WTC11 (cell line): ENCODE measurements at regions not wholly inside any gene's neighbourhood (a gene's known extent, or its start where the extent isn't known, plus 50 kb on each side); places are given as distances from the start of the nearest gene placed in this dataset.

Source experiments
- ATAC-seq: fragments of 200-7000 bp; cut with Tn5 transposase; 2 replicates; pipeline ENCODE4 v1.10.0; 2021; ENCODE audit warnings: mild to moderate bottlenecking, moderate library complexity
- CTCF ChIA-PET: fragments of 300-600 bp; sonication (Branson Sonifier 250); formaldehyde crosslinking; loops from one replicate; lab custom pipeline; 2021; ENCODE audit warnings: antibody characterized with exemption; lab: Charles Lee
- POLR2A ChIA-PET: fragments of 350-600 bp; sonication (Branson Sonifier 250); formaldehyde crosslinking; loops from one replicate; lab custom pipeline; 2021; ENCODE audit warnings: antibody characterized with exemption; lab: Charles Lee
- DNase-seq: peaks from one replicate; pipeline ENCODE4 v3.0.0; 2021; ENCODE audit warnings: low spot score
- H3K27ac Mint-ChIP-seq: 2 replicates; pipeline ENCODE4 v1.8.0; 2021; ENCODE audit warnings: mixed read lengths
- H3K27me3 Mint-ChIP-seq: 2 replicates; pipeline ENCODE4 v1.8.0; 2021; ENCODE audit warnings: low read depth, mild to moderate bottlenecking, moderate library complexity, mixed read lengths
- H3K36me3 Mint-ChIP-seq: 2 replicates; pipeline ENCODE4 v1.8.0; 2021; ENCODE audit warnings: mixed read lengths
- H3K4me1 Mint-ChIP-seq: 2 replicates; pipeline ENCODE4 v1.8.0; 2022; ENCODE audit warnings: mixed read lengths
- H3K4me3 Mint-ChIP-seq: 2 replicates; pipeline ENCODE4 v1.8.0; 2021; ENCODE audit warnings: mild to moderate bottlenecking, moderate library complexity, mixed read lengths
- H3K9me3 Mint-ChIP-seq: 2 replicates; pipeline ENCODE4 v1.8.0; 2021; ENCODE audit warnings: mixed read lengths
- CDX4 ChIP-seq: fragments of 250-450 bp; sonication (Bioruptor Pico); IDR thresholded peaks from 2 replicates; pipeline ENCODE4 v1.9.0; 2021; ENCODE audit warnings: moderate library complexity, mild to moderate bottlenecking, inconsistent platforms, borderline replicate concordance
- E2F4 ChIP-seq: sonication (generic); formaldehyde crosslinking; IDR thresholded peaks from 2 replicates; pipeline ENCODE4 v1.8.1; 2022; ENCODE audit warnings: low read depth, mild to moderate bottlenecking, moderate library complexity, missing genetic modification reagents, borderline replicate concordance
- EMX1 ChIP-seq: fragments of 250-450 bp; sonication (Bioruptor Pico); IDR thresholded peaks from 2 replicates; pipeline ENCODE4 v1.8.0; 2021; ENCODE audit warnings: mild to moderate bottlenecking
- FOXJ3 ChIP-seq: sonication (generic); formaldehyde crosslinking; IDR thresholded peaks from 2 replicates; pipeline ENCODE4 v1.9.0; 2021; ENCODE audit warnings: missing genetic modification reagents, mild to moderate bottlenecking, borderline replicate concordance
- GRHL2 ChIP-seq: fragments of 250-450 bp; sonication (Bioruptor Pico); IDR thresholded peaks from 2 replicates; pipeline ENCODE4 v1.8.0; 2022; ENCODE audit warnings: mild to moderate bottlenecking, moderate library complexity; ENCODE audit not compliant: insufficient replicate concordance, severe bottlenecking
- HMGA2 ChIP-seq: fragments of 250-450 bp; sonication (Bioruptor Pico); IDR thresholded peaks from 2 replicates; pipeline ENCODE4 v1.4.0; 2021; ENCODE audit warnings: mild to moderate bottlenecking, moderate library complexity
- MYBL2 ChIP-seq: sonication (generic); formaldehyde crosslinking; IDR thresholded peaks from 2 replicates; pipeline ENCODE4 v1.8.1; 2023; ENCODE audit warnings: mild to moderate bottlenecking, moderate library complexity, missing genetic modification reagents
- NFYB ChIP-seq: sonication (generic); formaldehyde crosslinking; conservative IDR thresholded peaks from 2 replicates; pipeline ENCODE4 v1.8.0; 2022; ENCODE audit warnings: low read depth, missing genetic modification reagents
- PRDM15 ChIP-seq: sonication (generic); formaldehyde crosslinking; IDR thresholded peaks from 2 replicates; pipeline ENCODE4 v1.8.0; 2022; ENCODE audit warnings: missing genetic modification reagents
- PREB ChIP-seq: sonication (generic); formaldehyde crosslinking; IDR thresholded peaks from 2 replicates; pipeline ENCODE4 v1.8.1; 2022; ENCODE audit warnings: mild to moderate bottlenecking, missing genetic modification reagents, moderate library complexity, borderline replicate concordance
- PRRX2 ChIP-seq: fragments of 250-450 bp; sonication (Bioruptor Pico); IDR thresholded peaks from 2 replicates; pipeline ENCODE4 v1.8.0; 2021; ENCODE audit warnings: mild to moderate bottlenecking
- RORB ChIP-seq: fragments of 250-450 bp; sonication (Bioruptor Pico); IDR thresholded peaks from 2 replicates; pipeline ENCODE4 v1.9.0; 2021; ENCODE audit warnings: mild to moderate bottlenecking
- SMAD3 ChIP-seq: sonication (generic); formaldehyde crosslinking; IDR thresholded peaks from 2 replicates; pipeline ENCODE4 v1.8.0; 2022; ENCODE audit warnings: missing genetic modification reagents, mild to moderate bottlenecking, borderline replicate concordance
- SOX15 ChIP-seq: fragments of 250-450 bp; sonication (Bioruptor Pico); IDR thresholded peaks from 2 replicates; pipeline ENCODE4 v1.9.0; 2021; ENCODE audit warnings: mild to moderate bottlenecking
- SP1 ChIP-seq: sonication (generic); formaldehyde crosslinking; conservative IDR thresholded peaks from 2 replicates; pipeline ENCODE4 v1.8.1; 2022; ENCODE audit warnings: missing genetic modification reagents
- TEAD4 ChIP-seq: sonication (generic); formaldehyde crosslinking; IDR thresholded peaks from 2 replicates; pipeline ENCODE4 v1.8.0; 2022; ENCODE audit warnings: mild to moderate bottlenecking, missing genetic modification reagents
- TP53 ChIP-seq: sonication (generic); formaldehyde crosslinking; IDR thresholded peaks from 2 replicates; pipeline ENCODE4 v1.8.1; 2023; ENCODE audit warnings: mild to moderate bottlenecking, missing genetic modification reagents
- USF2 ChIP-seq: sonication (generic); formaldehyde crosslinking; IDR thresholded peaks from 2 replicates; pipeline ENCODE4 v1.8.1; 2023; ENCODE audit warnings: mild to moderate bottlenecking, missing genetic modification reagents, moderate library complexity
- ZNF317 ChIP-seq: sonication (generic); formaldehyde crosslinking; IDR thresholded peaks from 2 replicates; pipeline ENCODE4 v1.8.1; 2023; ENCODE audit warnings: low read depth, mild to moderate bottlenecking, moderate library complexity, missing genetic modification reagents, borderline replicate concordance
- ZNF532 ChIP-seq: fragments of 250-450 bp; sonication (Bioruptor Pico); IDR thresholded peaks from 2 replicates; pipeline ENCODE4 v1.9.0; 2021; ENCODE audit warnings: mild to moderate bottlenecking, borderline replicate concordance

- TF ChIP-seq PREB (no peak), HMGA2 (CRISPR knock-in tag) (no peak), TP53 (no peak), E2F4 (no peak), ZNF532 (no peak), FOXJ3 (no peak), CDX4 (CRISPR knock-in tag) (no peak), SOX15 (CRISPR knock-in tag) (no peak), SMAD3 (CRISPR knock-in tag) (no peak), SP1 (no peak)
These were observed 190.2 kb upstream of the GPC6 start (continued) for GRCh38 chr13:93036380-93036779.

- H3K4me1 Mint-ChIP-seq, result peaks cover 22% of the 10 kb centered on the region
- DNase-seq (no peak), ATAC-seq (no peak)
- no peak overlapping the region for H3K4me3 Mint-ChIP-seq
- peaks cover 4% of the 10 kb centered on the region; the same call in 1 of the 2 replicates for H3K27me3 Mint-ChIP-seq
- H3K27ac Mint-ChIP-seq, result no peak overlapping the region
- ChIA-PET CTCF (no interaction called here), POLR2A (no interaction called here)
- H3K9me3 Mint-ChIP-seq, result peaks cover 23% of the 10 kb centered on the region
- H3K36me3 Mint-ChIP-seq, result peaks cover 15% of the 10 kb centered on the region
- no peak for TF ChIP-seq SP1
- TF ChIP-seq NFYB, result no peak
- no peak for TF ChIP-seq PREB
- TF ChIP-seq GRHL2 (CRISPR knock-in tag), result no peak
- no peak for TF ChIP-seq ZNF317
- TF ChIP-seq USF2 (CRISPR knock-in tag), result no peak
- no peak for TF ChIP-seq RORB (CRISPR knock-in tag)
- TF ChIP-seq TEAD4, result no peak
- no peak for TF ChIP-seq EMX1 (CRISPR knock-in tag)
- no peak for TF ChIP-seq PRRX2 (CRISPR knock-in tag)
- no peak for TF ChIP-seq MYBL2 (CRISPR knock-in tag)
- no peak for TF ChIP-seq SOX15 (CRISPR knock-in tag)
- TF ChIP-seq PRDM15 (CRISPR knock-in tag), result no peak
These were observed 188.8 kb upstream of the GPC6 start for GRCh38 chr13:93037780-93038179.
